GM12872 (cell line): ENCODE measurements at regions not wholly inside any gene's neighbourhood (a gene's known extent, or its start where the extent isn't known, plus 50 kb on each side); places are given as distances from the start of the nearest gene placed in this dataset.

Source experiments
- TF ChIP-seq, protein P1 (sequence below): IDR thresholded peaks from 3 replicates; pipeline ENCODE4 v1.5.1; 2011; ENCODE audit warnings: low read depth, mild to moderate bottlenecking, low read length, moderate library complexity; ENCODE audit not compliant: insufficient read depth

DNA sequence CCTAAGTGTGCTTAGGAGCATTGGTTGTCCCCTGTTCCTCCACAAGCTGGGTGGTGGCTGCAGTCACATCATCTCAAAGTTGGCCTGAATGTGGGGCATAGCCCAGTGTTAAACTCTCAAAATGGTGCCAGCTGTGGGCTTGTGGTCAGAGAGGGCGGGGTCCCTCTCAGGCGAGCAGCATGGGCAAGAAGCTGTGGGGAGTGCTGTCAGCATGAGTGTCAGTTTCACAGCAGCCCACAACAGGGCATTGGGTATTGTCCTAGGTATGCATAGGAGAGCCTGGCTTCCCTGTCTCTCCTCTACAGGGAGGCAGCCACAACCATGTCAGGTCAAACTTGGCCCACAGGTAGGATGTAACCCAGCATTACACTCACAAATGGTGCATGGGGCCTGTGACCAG is 285.6 kb upstream of the THSD7B start:
- TF ChIP-seq, protein P1, sequence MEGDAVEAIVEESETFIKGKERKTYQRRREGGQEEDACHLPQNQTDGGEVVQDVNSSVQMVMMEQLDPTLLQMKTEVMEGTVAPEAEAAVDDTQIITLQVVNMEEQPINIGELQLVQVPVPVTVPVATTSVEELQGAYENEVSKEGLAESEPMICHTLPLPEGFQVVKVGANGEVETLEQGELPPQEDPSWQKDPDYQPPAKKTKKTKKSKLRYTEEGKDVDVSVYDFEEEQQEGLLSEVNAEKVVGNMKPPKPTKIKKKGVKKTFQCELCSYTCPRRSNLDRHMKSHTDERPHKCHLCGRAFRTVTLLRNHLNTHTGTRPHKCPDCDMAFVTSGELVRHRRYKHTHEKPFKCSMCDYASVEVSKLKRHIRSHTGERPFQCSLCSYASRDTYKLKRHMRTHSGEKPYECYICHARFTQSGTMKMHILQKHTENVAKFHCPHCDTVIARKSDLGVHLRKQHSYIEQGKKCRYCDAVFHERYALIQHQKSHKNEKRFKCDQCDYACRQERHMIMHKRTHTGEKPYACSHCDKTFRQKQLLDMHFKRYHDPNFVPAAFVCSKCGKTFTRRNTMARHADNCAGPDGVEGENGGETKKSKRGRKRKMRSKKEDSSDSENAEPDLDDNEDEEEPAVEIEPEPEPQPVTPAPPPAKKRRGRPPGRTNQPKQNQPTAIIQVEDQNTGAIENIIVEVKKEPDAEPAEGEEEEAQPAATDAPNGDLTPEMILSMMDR: no peak

DNA sequence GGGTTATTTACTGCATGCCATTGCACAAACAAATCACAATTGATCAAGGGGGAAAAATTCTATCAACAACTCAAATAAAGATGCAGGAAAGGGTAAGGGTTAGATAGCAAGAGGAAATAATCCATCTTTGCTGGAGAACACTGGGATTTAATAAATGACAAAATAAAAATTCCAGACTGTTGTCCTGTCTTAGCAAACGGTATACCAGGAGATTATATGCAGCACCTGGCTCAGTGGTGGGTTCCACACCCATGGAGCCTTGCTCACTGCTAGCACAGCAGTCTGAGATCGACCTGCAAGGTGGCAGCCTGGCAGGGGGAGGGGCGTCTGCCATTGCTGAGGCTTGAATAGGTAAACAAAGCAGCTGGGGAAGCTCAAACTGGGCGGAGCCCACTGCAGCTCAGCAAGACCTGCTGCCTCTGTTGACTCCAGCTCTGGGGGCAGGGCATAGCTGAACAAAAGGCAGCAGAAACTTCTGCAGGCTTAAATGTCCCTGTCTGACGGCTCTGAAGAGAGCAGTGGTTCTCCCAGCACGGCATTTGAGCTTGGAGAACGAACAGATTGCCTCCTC is 296.5 kb upstream of the THSD7B start:
- TF ChIP-seq, protein P1: no peak

DNA sequence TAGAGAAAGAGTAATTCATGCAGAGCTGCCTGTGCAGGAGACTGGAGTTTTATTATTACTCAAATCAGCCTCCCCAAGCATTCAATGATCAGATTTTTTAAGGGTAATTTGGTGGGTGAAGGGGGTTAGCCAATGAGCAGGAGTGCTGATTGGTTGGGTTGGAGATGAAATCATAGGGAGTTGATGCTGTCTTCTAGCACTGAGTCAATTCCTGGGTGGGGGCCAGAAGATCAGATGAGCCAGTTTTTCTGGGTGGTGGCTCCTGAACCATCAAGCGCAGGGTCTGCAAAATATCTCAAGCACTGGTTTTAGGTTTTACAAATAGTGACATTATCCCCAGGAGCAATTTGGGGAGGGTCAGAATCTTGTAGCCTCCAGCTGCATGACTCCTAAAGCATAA is 312.8 kb upstream of the THSD7B start:
- TF ChIP-seq, protein P1: no peak

DNA sequence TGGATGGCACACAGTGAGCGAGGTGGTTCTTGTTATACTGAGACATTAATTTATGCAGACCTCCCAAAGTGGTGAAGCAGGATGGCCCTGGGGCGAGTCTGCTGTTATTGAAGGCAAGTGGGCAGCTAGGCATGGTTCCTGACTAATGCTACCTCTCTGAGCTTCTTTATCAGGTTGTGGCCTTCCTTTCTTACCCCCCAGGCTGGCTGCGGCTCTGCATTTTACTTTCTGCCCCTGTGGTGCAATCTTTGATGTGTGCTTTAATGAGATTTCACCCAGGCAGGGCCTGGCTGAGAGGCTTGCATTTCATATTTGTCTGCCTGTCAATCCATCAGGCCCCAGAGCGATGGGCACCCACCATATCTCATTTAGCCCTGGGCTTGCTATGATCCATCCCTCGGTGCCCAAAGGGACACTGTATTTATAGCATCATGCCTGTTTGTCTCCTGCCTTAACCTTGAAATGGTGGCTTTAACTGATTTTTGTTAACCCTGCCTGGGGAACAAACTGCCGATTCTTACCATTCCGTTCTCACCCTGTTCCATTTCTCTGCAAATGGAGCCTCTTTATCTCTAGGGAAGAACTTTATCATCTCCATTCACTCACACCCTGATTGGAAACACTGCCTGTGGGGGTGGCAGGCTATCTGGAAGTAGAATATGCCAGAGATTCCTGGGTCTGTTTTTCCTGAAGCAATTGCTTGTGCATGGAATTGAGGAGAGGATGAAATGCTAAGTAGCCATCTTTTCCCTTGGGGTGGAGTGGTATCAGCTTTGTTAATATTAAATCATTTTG is 316.2 kb upstream of the THSD7B start:
- TF ChIP-seq, protein P1: no peak

DNA sequence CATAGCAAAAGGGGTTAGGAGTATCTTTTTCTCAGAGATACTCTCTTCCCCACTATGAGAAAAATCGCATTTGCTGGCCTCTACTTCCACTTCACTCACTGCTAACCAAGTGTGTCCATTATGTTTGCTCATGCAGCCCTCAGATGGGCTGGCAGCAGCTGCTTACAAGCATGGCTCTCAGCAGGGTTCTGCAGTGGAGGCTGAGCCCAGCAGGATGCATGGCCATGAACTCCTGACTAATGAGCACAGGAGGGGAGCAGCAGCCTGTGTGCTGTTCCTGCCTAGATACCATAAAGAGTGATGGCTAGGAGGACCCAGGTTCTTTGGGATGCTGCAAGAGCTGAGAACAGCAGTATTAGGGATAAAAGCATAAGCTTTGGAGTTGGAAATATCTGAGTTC is 316.9 kb upstream of the THSD7B start:
- TF ChIP-seq, protein P1: no peak

DNA sequence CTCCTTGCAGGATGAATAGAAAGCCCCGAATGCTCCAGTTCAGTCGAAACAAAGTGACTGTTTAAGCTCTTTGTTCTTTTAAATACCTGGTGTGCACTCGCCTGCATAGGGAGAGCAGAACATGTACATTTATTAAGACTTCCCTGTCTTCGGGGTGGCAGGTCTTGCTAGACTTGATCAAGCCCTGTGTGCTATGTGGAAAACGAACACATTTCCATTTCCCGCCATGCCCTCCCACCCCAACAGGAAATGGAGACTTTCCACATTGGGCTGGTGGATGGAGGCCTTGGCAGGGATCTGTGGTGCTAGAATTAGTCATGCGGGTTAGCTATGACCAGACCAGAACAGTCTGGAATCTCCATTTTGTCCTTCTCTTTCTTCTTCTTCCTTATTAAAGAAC is 321.0 kb upstream of the THSD7B start:
- TF ChIP-seq, protein P1: no peak

DNA sequence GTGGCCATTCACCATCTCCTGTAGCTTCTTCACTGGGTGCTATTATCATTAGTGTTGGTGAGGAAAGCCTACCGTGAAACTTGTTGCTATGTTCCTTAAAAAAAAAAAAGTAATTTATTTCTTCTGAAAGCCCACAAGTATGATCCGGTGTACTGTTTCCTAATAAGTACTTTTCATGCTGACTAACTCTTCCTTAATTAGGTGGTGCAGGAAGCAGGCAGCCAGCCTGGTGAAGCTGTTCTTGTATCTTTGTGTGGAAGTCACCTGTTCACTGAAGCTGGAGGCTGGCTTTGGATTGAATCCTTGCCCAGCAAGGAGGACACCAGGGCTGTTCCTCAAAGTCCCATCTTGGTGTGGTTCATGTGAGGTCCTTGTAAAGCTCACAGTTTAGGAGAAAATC is 321.7 kb upstream of the THSD7B start:
- TF ChIP-seq, protein P1: no peak
